Femur (tissue), 1 donor: ENCODE measurements at regions not wholly inside any gene's neighbourhood (a gene's known extent, or its start where the extent isn't known, plus 50 kb on each side); places are given as distances from the start of the nearest gene placed in this dataset.

Source experiments
- DNase-seq: peaks from one replicate; pipeline ENCODE4 v3.0.0-alpha.2; 2017

- no peak for DNase-seq
These were observed 446.0 kb downstream of the HACE1 start for GRCh38 chr6:104413767-104414166.

GRCh38 chr6:104411302-104411701 is 448.4 kb downstream of the HACE1 start:
- no peak for DNase-seq

GRCh38 chr6:104409913-104410312 is 449.8 kb downstream of the HACE1 start:
- no peak for DNase-seq

- no peak for DNase-seq
These were observed 451.8 kb downstream of the HACE1 start for GRCh38 chr6:104407957-104408356.

- no peak for DNase-seq
These were observed 455.3 kb downstream of the HACE1 start for GRCh38 chr6:104404377-104404776.

- no peak for DNase-seq
These were observed 457.1 kb downstream of the HACE1 start for GRCh38 chr6:104402572-104402971.

GRCh38 chr6:104401926-104402325 is 457.8 kb downstream of the HACE1 start:
- DNase-seq: no peak

- DNase-seq: no peak
These were observed 458.9 kb downstream of the HACE1 start for GRCh38 chr6:104400844-104401243.

- DNase-seq: no peak
These were observed 463.6 kb downstream of the HACE1 start for GRCh38 chr6:104396077-104396476.

- no peak for DNase-seq
These were observed 477.8 kb downstream of the HACE1 start for GRCh38 chr6:104381907-104382306.

GRCh38 chr6:104365451-104366234 is 494.1 kb downstream of the HACE1 start:
- DNase-seq: no peak

- DNase-seq: no peak
These were observed 501.8 kb downstream of the HACE1 start for GRCh38 chr6:104357928-104358327.

GRCh38 chr6:104356197-104356596 is 503.5 kb downstream of the HACE1 start:
- DNase-seq: no peak

- no peak for DNase-seq
These were observed 510.5 kb downstream of the HACE1 start for GRCh38 chr6:104349191-104349590.

- DNase-seq: no peak
These were observed 515.5 kb downstream of the HACE1 start for GRCh38 chr6:104344223-104344622.

- DNase-seq: no peak
These were observed 527.4 kb downstream of the HACE1 start for GRCh38 chr6:104332364-104332763.

- DNase-seq: no peak
These were observed 533.3 kb downstream of the HACE1 start for GRCh38 chr6:104326173-104327001.

- peak; percentile 24 for DNase-seq
These were observed 534.2 kb downstream of the HACE1 start for GRCh38 chr6:104325341-104326172.

GRCh38 chr6:104324301-104324700 is 535.4 kb downstream of the HACE1 start:
- no peak for DNase-seq

GRCh38 chr6:104322841-104323240 is 536.9 kb downstream of the HACE1 start:
- DNase-seq: peak; percentile 32

GRCh38 chr6:104321301-104321700 is 538.4 kb downstream of the HACE1 start:
- no peak for DNase-seq

- no peak for DNase-seq
These were observed 538.8 kb downstream of the HACE1 start for GRCh38 chr6:104320896-104321295.

GRCh38 chr6:104312851-104313250 is 546.9 kb downstream of the HACE1 start:
- no peak for DNase-seq
